ENCODE measurements at regions not wholly inside any gene's neighbourhood (a gene's known extent, or its start where the extent isn't known, plus 50 kb on each side); places are given as distances from the start of the nearest gene placed in this dataset.
"Not testable (repeated sequence)": the region's sequence is repeated elsewhere in the genome, so short reads cannot be mapped to it uniquely, and the experiment has no call there.

DNA sequence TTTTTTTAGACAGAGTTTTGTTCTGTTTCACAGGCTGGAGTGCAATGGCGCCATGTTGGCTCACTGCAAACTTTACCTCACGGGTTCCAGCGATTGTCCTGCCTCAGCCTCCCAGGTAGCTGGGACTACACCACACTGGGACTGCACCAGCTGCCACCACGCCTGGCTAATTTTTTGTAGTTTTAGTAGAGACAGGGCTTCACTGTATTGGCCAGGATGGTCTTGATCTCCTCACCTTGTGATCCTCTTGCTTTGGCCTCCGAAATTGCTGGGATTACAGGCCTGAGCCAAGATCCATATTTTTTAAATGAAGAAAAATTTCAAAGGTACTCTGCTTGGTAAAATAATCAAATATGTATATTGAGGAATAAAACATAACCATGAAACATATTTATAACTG is 195.8 kb upstream of the TPTE start:
- H3K9me2 ChIP-seq (ENCODE audit: insufficient read depth); H3K27ac ChIP-seq (ENCODE audit: low read depth); ATAC-seq; H3K27ac Mint-ChIP-seq; H3K4me2 ChIP-seq; H3K4me1 Mint-ChIP-seq; H3K79me2 ChIP-seq (replicated peaks; ENCODE audit: insufficient read depth); H3K27me3 ChIP-seq (ENCODE audit: insufficient read depth); H3K4me3 ChIP-seq; H2AFZ ChIP-seq; H3K4me3 Mint-ChIP-seq; H3K4me1 ChIP-seq (ENCODE audit: insufficient read depth); H3F3A ChIP-seq (replicated peaks; ENCODE audit: low read depth); H4K20me1 ChIP-seq (replicated peaks; ENCODE audit: insufficient read depth): not testable (repeated sequence)
- peak; percentile 99 for DNase-seq (ENCODE audit: low spot score)
- Mint-ChIP-seq H3K27me3 (ENCODE audit: insufficient read depth, low read depth, poor library complexity) (peaks cover 15% of the 10 kb centered on the region), H3K36me3 (ENCODE audit: low read depth) (peaks cover 48% of the 10 kb centered on the region), H3K9me3 (peaks cover 53% of the 10 kb centered on the region)
- peaks cover 44% of the 10 kb centered on the region for H3K36me3 ChIP-seq (ENCODE audit: insufficient read depth)

DNA sequence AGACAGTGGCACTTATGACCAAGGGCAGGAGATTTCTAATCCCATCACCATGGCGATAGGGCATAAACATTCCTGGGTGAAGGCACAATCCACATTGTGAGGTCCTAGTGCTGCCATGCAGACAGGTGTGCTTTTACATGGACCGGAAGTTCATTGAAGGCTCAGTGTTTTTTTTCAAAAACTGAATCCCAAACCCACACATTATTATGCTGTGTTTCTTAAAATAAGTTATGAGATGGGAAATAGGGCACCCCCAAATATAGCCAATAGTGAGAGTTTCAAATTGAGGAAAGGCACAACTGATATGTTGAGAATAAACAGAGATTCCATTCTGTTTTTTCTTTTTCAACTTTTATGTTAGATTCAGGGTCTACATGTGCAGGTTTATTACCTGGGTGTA is 195.2 kb upstream of the TPTE start:
- Mint-ChIP-seq H3K27me3 (ENCODE audit: insufficient read depth, low read depth, poor library complexity) (peaks cover 19% of the 10 kb centered on the region), H3K36me3 (ENCODE audit: low read depth) (peaks cover 54% of the 10 kb centered on the region), H3K9me3 (peaks cover 59% of the 10 kb centered on the region)
- not testable (repeated sequence) for H3K4me1 ChIP-seq (ENCODE audit: insufficient read depth); H3K4me1 Mint-ChIP-seq; DNase-seq (ENCODE audit: low spot score); H3K9me2 ChIP-seq (ENCODE audit: insufficient read depth); H3K79me2 ChIP-seq (replicated peaks; ENCODE audit: insufficient read depth); H3K27ac ChIP-seq (ENCODE audit: low read depth); H4K20me1 ChIP-seq (replicated peaks; ENCODE audit: insufficient read depth); H3F3A ChIP-seq (replicated peaks; ENCODE audit: low read depth); H3K27ac Mint-ChIP-seq; H3K4me3 Mint-ChIP-seq; H2AFZ ChIP-seq; H3K4me2 ChIP-seq; ATAC-seq; H3K27me3 ChIP-seq (ENCODE audit: insufficient read depth)
- Histone ChIP-seq H3K4me3 (peak overlapping the region; percentile 22; the same call in 1 of the 2 replicates), H3K36me3 (ENCODE audit: insufficient read depth) (peaks cover 46% of the 10 kb centered on the region)

DNA sequence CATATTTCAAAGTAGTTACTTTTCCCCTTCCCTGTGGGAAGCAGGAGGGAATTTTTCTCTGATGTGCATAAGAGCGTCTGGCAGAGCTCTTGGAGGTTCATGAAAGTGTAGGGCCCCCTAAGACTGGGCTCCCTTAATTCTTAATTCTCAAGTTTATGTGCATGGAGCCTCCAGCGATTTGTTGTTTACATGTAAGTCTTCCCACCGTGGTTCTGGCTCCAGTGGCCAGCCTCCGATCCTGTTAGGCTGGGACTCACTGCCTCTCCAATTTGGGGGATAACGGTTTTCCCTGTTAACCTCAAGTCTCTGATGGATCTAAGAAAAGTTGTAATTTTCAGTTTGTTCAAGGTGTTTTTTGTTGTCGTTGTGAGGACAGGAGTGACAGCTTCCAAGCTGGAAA is 192.7 kb upstream of the TPTE start:
- peaks cover 71% of the 10 kb centered on the region for H3K36me3 Mint-ChIP-seq (ENCODE audit: low read depth)
- peaks cover 84% of the 10 kb centered on the region for H3K9me3 Mint-ChIP-seq
- H3K27me3 Mint-ChIP-seq (ENCODE audit: insufficient read depth, low read depth, poor library complexity), result peaks cover 24% of the 10 kb centered on the region
- peaks cover 60% of the 10 kb centered on the region for H3K36me3 ChIP-seq (ENCODE audit: insufficient read depth)
- H3K4me3 ChIP-seq; H3F3A ChIP-seq (replicated peaks; ENCODE audit: low read depth); H4K20me1 ChIP-seq (replicated peaks; ENCODE audit: insufficient read depth); H3K4me1 Mint-ChIP-seq; H3K4me3 Mint-ChIP-seq; H2AFZ ChIP-seq; H3K4me1 ChIP-seq (ENCODE audit: insufficient read depth); H3K27ac Mint-ChIP-seq; H3K27ac ChIP-seq (ENCODE audit: low read depth); DNase-seq (ENCODE audit: low spot score); H3K4me2 ChIP-seq; H3K27me3 ChIP-seq (ENCODE audit: insufficient read depth); ATAC-seq; H3K9me2 ChIP-seq (ENCODE audit: insufficient read depth); H3K79me2 ChIP-seq (replicated peaks; ENCODE audit: insufficient read depth): not testable (repeated sequence)

DNA sequence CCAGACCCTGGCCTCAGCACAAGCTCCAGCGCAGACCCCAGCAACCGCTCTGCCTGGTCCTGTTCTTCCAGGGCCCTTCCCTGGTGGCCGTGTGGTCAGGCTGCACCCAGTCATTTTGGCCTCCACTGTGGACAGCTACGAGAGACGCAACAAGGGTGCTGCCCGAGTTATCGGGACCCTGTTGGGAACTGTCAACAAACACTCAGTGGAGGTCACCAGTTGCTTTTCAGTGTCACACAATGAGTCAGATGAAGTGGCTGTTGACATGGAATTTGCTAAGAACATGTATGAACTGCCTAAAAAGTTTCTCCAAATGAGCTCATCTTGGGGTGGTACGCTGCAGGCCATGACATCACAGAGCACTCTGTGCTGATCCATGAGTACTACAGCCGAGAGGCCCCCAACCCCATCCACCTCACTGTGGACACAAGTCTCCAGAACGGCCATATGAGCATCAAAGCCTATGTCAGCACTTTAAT is 190.7 kb upstream of the TPTE start:
- H3K4me3 Mint-ChIP-seq; H3K4me1 ChIP-seq (ENCODE audit: insufficient read depth); H3K79me2 ChIP-seq (replicated peaks; ENCODE audit: insufficient read depth); DNase-seq (ENCODE audit: low spot score); H3K4me2 ChIP-seq; H3K4me1 Mint-ChIP-seq; H3K27ac Mint-ChIP-seq; H3K27me3 ChIP-seq (ENCODE audit: insufficient read depth); H4K20me1 ChIP-seq (replicated peaks; ENCODE audit: insufficient read depth); H3K27ac ChIP-seq (ENCODE audit: low read depth); H3K9me2 ChIP-seq (ENCODE audit: insufficient read depth); H3F3A ChIP-seq (replicated peaks; ENCODE audit: low read depth); ATAC-seq; H2AFZ ChIP-seq: not testable (repeated sequence)
- H3K4me3 ChIP-seq, result peak overlapping the region; percentile 26; the same call in 1 of the 2 replicates
- peaks cover 58% of the 10 kb centered on the region for H3K36me3 ChIP-seq (ENCODE audit: insufficient read depth)
- Mint-ChIP-seq H3K9me3 (peaks cover 92% of the 10 kb centered on the region), H3K27me3 (ENCODE audit: insufficient read depth, low read depth, poor library complexity) (peaks cover 21% of the 10 kb centered on the region), H3K36me3 (ENCODE audit: low read depth) (peaks cover 72% of the 10 kb centered on the region)

DNA sequence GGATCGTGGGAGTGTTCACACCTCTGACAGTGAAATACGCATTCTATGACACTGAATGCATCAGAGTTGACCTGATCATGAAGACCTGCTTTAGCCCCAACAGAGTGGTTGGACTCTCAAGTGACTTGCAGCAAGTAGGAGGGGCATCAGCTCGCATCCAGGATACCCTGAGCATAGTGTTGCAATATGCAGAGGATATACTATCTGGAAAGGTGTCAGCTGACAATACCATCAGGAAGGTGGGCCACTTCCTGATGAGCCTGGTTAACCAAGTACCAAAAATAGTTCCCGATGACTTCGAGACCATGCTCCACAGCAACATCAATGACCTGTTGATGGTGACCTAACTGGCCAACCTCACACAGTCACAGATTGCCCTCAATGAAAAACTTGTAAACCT is 190.2 kb upstream of the TPTE start:
- not testable (repeated sequence) for H3F3A ChIP-seq (replicated peaks; ENCODE audit: low read depth); H3K4me3 Mint-ChIP-seq; H3K4me1 Mint-ChIP-seq; DNase-seq (ENCODE audit: low spot score); ATAC-seq; H2AFZ ChIP-seq; H3K9me2 ChIP-seq (ENCODE audit: insufficient read depth); H3K4me2 ChIP-seq; H3K27ac Mint-ChIP-seq; H3K4me1 ChIP-seq (ENCODE audit: insufficient read depth); H3K79me2 ChIP-seq (replicated peaks; ENCODE audit: insufficient read depth); H3K27ac ChIP-seq (ENCODE audit: low read depth); H3K27me3 ChIP-seq (ENCODE audit: insufficient read depth); H4K20me1 ChIP-seq (replicated peaks; ENCODE audit: insufficient read depth)
- Mint-ChIP-seq H3K36me3 (ENCODE audit: low read depth) (peaks cover 72% of the 10 kb centered on the region), H3K9me3 (peaks cover 92% of the 10 kb centered on the region), H3K27me3 (ENCODE audit: insufficient read depth, low read depth, poor library complexity) (peaks cover 21% of the 10 kb centered on the region)
- Histone ChIP-seq H3K36me3 (ENCODE audit: insufficient read depth) (peaks cover 53% of the 10 kb centered on the region), H3K4me3 (peak overlapping the region; percentile 26; the same call in 1 of the 2 replicates)

DNA sequence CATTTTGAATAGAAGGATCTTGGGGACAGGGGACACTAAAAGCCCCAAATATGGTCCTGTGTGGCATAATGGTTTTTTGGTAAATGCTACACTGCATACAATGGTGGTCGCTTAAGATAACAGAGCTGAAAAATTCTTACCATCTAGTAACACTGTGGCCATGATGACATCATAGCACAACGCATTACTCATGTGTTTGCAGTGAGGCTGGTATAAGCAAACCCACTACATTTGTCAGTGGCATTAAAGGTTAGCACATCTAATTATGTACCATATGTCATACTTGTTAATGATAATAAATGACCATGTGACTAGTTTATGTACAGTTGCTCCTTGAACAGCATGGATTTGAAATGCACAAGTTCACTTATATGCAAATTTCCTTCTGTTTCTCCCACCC is 188.4 kb upstream of the TPTE start:
- not testable (repeated sequence) for H3K4me3 Mint-ChIP-seq; H3K4me1 ChIP-seq (ENCODE audit: insufficient read depth); H3K27me3 ChIP-seq (ENCODE audit: insufficient read depth); H3K4me1 Mint-ChIP-seq; H3K79me2 ChIP-seq (replicated peaks; ENCODE audit: insufficient read depth); H2AFZ ChIP-seq; H4K20me1 ChIP-seq (replicated peaks; ENCODE audit: insufficient read depth); H3K27ac Mint-ChIP-seq; H3K4me2 ChIP-seq; DNase-seq (ENCODE audit: low spot score); ATAC-seq; H3K27ac ChIP-seq (ENCODE audit: low read depth); H3F3A ChIP-seq (replicated peaks; ENCODE audit: low read depth); H3K9me2 ChIP-seq (ENCODE audit: insufficient read depth); H3K4me3 ChIP-seq
- Mint-ChIP-seq H3K9me3 (peaks cover 90% of the 10 kb centered on the region), H3K36me3 (ENCODE audit: low read depth) (peaks cover 69% of the 10 kb centered on the region), H3K27me3 (ENCODE audit: insufficient read depth, low read depth, poor library complexity) (peaks cover 21% of the 10 kb centered on the region)
- peaks cover 39% of the 10 kb centered on the region for H3K36me3 ChIP-seq (ENCODE audit: insufficient read depth)

DNA sequence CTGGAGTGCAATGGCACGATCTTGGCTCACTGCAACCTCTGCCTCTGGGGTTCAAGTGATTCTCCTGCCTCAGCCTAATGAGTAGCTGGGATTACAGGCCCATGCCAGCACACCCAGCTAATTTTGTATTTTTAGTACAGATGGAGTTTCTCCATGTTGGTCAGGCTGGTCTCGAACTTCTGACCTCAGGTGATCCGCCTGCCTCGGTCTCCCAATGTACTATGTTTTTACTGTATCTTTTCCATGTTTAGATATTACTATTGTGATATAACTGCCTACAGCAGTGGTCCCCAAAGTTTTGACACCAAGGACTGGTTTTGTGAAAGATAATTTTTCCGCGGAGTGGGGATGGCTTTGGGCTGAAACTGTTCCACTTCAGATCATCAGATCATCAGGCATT is 187.0 kb upstream of the TPTE start:
- H3K9me3 Mint-ChIP-seq, result peaks cover 90% of the 10 kb centered on the region
- not testable (repeated sequence) for H3K27me3 ChIP-seq (ENCODE audit: insufficient read depth); H3K9me2 ChIP-seq (ENCODE audit: insufficient read depth); H3K27ac ChIP-seq (ENCODE audit: low read depth); H3F3A ChIP-seq (replicated peaks; ENCODE audit: low read depth); ATAC-seq; H3K4me1 ChIP-seq (ENCODE audit: insufficient read depth); H4K20me1 ChIP-seq (replicated peaks; ENCODE audit: insufficient read depth); H3K79me2 ChIP-seq (replicated peaks; ENCODE audit: insufficient read depth); H3K4me2 ChIP-seq; H3K4me3 Mint-ChIP-seq; H3K4me3 ChIP-seq; H3K4me1 Mint-ChIP-seq; H2AFZ ChIP-seq; DNase-seq (ENCODE audit: low spot score); H3K27ac Mint-ChIP-seq
- H3K27me3 Mint-ChIP-seq (ENCODE audit: insufficient read depth, low read depth, poor library complexity), result peaks cover 16% of the 10 kb centered on the region
- H3K36me3 Mint-ChIP-seq (ENCODE audit: low read depth), result peaks cover 68% of the 10 kb centered on the region
- H3K36me3 ChIP-seq (ENCODE audit: insufficient read depth), result peaks cover 34% of the 10 kb centered on the region
